ENCODE measurements at regions not wholly inside any gene's neighbourhood (a gene's known extent, or its start where the extent isn't known, plus 50 kb on each side); places are given as distances from the start of the nearest gene placed in this dataset.

DNA sequence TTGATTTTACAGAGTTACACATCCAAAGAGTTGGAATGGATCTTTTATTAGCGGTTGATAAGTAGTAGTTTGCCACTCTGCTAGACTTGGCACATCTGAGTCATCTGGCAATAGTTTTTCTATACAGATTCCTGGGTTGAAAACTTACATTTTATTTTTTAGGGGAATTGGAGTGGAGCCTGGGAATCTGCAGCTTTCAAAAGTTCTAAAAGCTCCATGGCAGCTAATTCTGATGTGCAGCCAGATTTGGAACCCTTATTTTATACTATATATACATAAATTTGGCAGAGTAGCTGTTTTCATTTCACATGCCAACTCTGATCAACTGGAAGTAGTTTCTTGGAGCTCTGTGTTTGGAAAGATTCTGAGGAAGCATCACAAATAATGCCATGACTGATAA, 715.5 kb downstream of the TLR4 start:
- no peak for DNase-seq (ENCODE audit: low read depth, low spot score)
- H3K4me1 ChIP-seq (ENCODE audit: insufficient read depth, insufficient read length): no peaks in the 10 kb centered on the region
- no peak overlapping the region for H3K9ac ChIP-seq (ENCODE audit: insufficient read length, low read depth)
- no peak overlapping the region for H3K4me3 ChIP-seq (ENCODE audit: insufficient read length, low read depth)
- H3K27me3 ChIP-seq (ENCODE audit: insufficient read depth, insufficient read length): no peaks in the 10 kb centered on the region
- TF ChIP-seq SUZ12 (IDR thresholded peaks at IDR 0.05; ENCODE audit: extremely low read depth, insufficient read depth, insufficient read length) (no peak), YY1 (IDR thresholded peaks at IDR 0.05; ENCODE audit: insufficient read depth, insufficient read length) (no peak), ZNF274 (IDR thresholded peaks at IDR 0.05; ENCODE audit: low read depth, low read length) (no peak)
- H3K36me3 ChIP-seq (ENCODE audit: insufficient read depth, insufficient read length, low read length): no peaks in the 10 kb centered on the region
- H3K9me3 ChIP-seq (ENCODE audit: insufficient read depth, low read length): no peaks in the 10 kb centered on the region

DNA sequence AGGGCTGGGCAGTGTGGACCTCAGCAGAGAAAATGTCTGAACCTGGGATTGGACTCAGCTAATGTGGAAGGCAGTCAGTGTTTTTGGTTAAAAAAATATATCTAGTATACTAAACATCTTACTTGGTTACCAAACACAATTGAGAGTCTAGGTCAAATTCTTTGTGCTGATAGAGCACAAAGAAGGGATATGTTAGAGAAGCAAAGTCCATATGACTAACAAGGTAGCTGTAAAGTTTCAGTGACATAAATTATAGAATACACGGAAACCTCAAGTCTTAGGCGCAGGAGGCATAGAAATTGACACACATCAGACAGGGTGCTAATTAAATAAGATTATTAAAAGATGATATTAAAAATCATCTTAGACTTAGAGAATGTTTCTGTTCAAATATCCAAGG, 718.3 kb downstream of the TLR4 start:
- DNase-seq (ENCODE audit: low read depth, low spot score): no peak
- H3K27me3 ChIP-seq (ENCODE audit: insufficient read depth, insufficient read length): no peaks in the 10 kb centered on the region
- H3K36me3 ChIP-seq (ENCODE audit: insufficient read depth, insufficient read length, low read length): no peaks in the 10 kb centered on the region
- TF ChIP-seq SUZ12 (IDR thresholded peaks at IDR 0.05; ENCODE audit: extremely low read depth, insufficient read depth, insufficient read length) (no peak), YY1 (IDR thresholded peaks at IDR 0.05; ENCODE audit: insufficient read depth, insufficient read length) (no peak), ZNF274 (IDR thresholded peaks at IDR 0.05; ENCODE audit: low read depth, low read length) (no peak)
- H3K9me3 ChIP-seq (ENCODE audit: insufficient read depth, low read length): no peaks in the 10 kb centered on the region
- H3K4me1 ChIP-seq (ENCODE audit: insufficient read depth, insufficient read length): no peaks in the 10 kb centered on the region
- no peak overlapping the region for H3K4me3 ChIP-seq (ENCODE audit: insufficient read length, low read depth)
- H3K9ac ChIP-seq (ENCODE audit: insufficient read length, low read depth): no peak overlapping the region

DNA sequence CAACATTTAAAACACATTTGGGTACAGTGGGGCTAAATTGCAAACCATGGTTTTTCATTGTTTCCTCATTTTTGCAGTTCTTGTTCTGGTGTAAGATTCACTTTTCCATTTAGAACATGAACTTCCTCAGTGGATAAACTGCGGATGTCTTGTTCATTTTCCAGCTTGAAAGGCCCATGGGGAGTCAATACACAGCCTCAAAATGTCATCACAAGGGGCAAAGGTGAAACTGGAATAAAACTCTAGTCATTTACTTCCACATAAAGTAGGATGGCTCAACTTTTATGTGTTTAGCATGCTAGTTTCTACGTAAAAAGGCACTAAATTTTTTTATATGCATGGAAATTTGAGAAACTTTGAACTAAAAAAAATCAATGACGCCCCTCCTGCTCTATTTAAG, 718.8 kb downstream of the TLR4 start:
- Histone ChIP-seq H3K4me1 (ENCODE audit: insufficient read depth, insufficient read length) (no peaks in the 10 kb centered on the region), H3K9ac (ENCODE audit: insufficient read length, low read depth) (no peak overlapping the region), H3K9me3 (ENCODE audit: insufficient read depth, low read length) (no peaks in the 10 kb centered on the region), H3K27me3 (ENCODE audit: insufficient read depth, insufficient read length) (no peaks in the 10 kb centered on the region), H3K36me3 (ENCODE audit: insufficient read depth, insufficient read length, low read length) (no peaks in the 10 kb centered on the region), H3K4me3 (ENCODE audit: insufficient read length, low read depth) (no peak overlapping the region)
- TF ChIP-seq YY1 (IDR thresholded peaks at IDR 0.05; ENCODE audit: insufficient read depth, insufficient read length) (no peak), ZNF274 (IDR thresholded peaks at IDR 0.05; ENCODE audit: low read depth, low read length) (no peak), SUZ12 (IDR thresholded peaks at IDR 0.05; ENCODE audit: extremely low read depth, insufficient read depth, insufficient read length) (no peak)
- DNase-seq (ENCODE audit: low read depth, low spot score): no peak

DNA sequence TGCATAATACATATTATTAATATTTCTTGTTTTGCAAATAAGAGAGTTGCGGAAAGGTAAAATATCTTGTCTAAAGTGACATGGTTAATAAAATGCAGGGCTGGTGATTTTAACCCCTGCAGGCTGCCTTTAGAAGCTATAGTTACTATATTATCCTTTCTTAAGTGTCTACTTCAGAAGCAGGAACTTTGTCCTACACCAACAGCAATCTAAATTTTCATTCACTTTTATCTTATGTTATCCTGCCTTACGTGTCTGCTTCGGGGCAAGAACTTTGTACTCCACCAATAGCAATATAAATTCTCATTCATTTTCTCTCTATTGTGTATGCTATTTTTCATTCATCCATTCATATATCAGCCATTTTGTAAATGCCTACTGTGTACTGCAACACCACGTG, 719.5 kb downstream of the TLR4 start:
- TF ChIP-seq SUZ12 (IDR thresholded peaks at IDR 0.05; ENCODE audit: extremely low read depth, insufficient read depth, insufficient read length) (no peak), ZNF274 (IDR thresholded peaks at IDR 0.05; ENCODE audit: low read depth, low read length) (no peak), YY1 (IDR thresholded peaks at IDR 0.05; ENCODE audit: insufficient read depth, insufficient read length) (no peak)

DNA sequence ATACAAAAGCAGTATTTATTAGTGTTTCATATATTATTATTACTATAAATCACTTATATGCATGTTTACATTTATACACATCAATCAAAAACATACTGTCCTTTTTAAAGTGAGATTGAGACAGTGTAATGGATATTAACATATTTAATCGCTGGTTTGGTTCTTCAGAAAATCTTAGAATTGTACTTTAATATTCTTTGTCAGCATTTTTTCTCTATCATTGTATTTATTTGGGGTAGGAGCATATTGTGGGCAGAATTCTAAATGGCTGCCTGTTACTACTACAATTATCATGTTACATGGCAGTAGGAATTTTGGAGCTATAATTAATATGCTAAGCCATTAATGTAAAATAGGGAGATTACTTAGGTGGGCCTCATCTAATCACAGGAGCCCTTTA, 722.6 kb downstream of the TLR4 start:
- Histone ChIP-seq H3K27me3 (ENCODE audit: insufficient read depth, insufficient read length) (no peaks in the 10 kb centered on the region), H3K4me3 (ENCODE audit: insufficient read length, low read depth) (no peak overlapping the region), H3K4me1 (ENCODE audit: insufficient read depth, insufficient read length) (no peaks in the 10 kb centered on the region), H3K9me3 (ENCODE audit: insufficient read depth, low read length) (no peaks in the 10 kb centered on the region), H3K36me3 (ENCODE audit: insufficient read depth, insufficient read length, low read length) (no peaks in the 10 kb centered on the region), H3K9ac (ENCODE audit: insufficient read length, low read depth) (no peak overlapping the region)
- TF ChIP-seq YY1 (IDR thresholded peaks at IDR 0.05; ENCODE audit: insufficient read depth, insufficient read length) (no peak), SUZ12 (IDR thresholded peaks at IDR 0.05; ENCODE audit: extremely low read depth, insufficient read depth, insufficient read length) (no peak), ZNF274 (IDR thresholded peaks at IDR 0.05; ENCODE audit: low read depth, low read length) (no peak)
- no peak for DNase-seq (ENCODE audit: low read depth, low spot score)

More for the DNA sequence above, 719.5 kb downstream of the TLR4 start:
- Histone ChIP-seq H3K36me3 (ENCODE audit: insufficient read depth, insufficient read length, low read length) (no peaks in the 10 kb centered on the region), H3K9me3 (ENCODE audit: insufficient read depth, low read length) (no peaks in the 10 kb centered on the region), H3K4me1 (ENCODE audit: insufficient read depth, insufficient read length) (no peaks in the 10 kb centered on the region), H3K4me3 (ENCODE audit: insufficient read length, low read depth) (no peak overlapping the region), H3K9ac (ENCODE audit: insufficient read length, low read depth) (no peak overlapping the region), H3K27me3 (ENCODE audit: insufficient read depth, insufficient read length) (no peaks in the 10 kb centered on the region)
- DNase-seq (ENCODE audit: low read depth, low spot score): no peak

DNA sequence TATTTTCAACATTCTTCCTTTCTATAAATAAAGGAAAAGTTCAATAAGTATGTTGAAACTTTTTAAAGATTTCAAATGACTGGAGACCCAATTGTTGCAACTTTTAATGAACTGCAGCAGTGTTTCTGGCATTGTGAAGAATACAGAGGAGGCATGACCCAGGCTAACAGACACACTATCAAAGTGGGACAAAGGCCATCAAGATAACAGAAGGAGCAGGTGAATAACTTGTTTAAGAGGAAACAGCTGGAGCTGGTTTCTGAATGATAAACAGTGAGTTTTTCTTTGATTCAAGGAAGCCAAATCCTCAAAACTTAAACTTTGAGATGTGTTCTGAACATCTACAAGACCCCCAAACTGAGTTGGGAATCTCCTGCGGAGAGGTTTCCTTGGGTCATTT, 734.6 kb downstream of the TLR4 start:
- no peak for DNase-seq (ENCODE audit: low read depth, low spot score)
- no peaks in the 10 kb centered on the region for H3K4me1 ChIP-seq (ENCODE audit: insufficient read depth, insufficient read length)
- H3K4me3 ChIP-seq (ENCODE audit: insufficient read length, low read depth): no peak overlapping the region
- H3K36me3 ChIP-seq (ENCODE audit: insufficient read depth, insufficient read length, low read length): no peaks in the 10 kb centered on the region
- no peaks in the 10 kb centered on the region for H3K27me3 ChIP-seq (ENCODE audit: insufficient read depth, insufficient read length)
- no peak overlapping the region for H3K9ac ChIP-seq (ENCODE audit: insufficient read length, low read depth)
- H3K9me3 ChIP-seq (ENCODE audit: insufficient read depth, low read length): no peaks in the 10 kb centered on the region
- no peak for TF ChIP-seq ZNF274 (IDR thresholded peaks at IDR 0.05; ENCODE audit: low read depth, low read length)
- no peak for TF ChIP-seq YY1 (IDR thresholded peaks at IDR 0.05; ENCODE audit: insufficient read depth, insufficient read length)
- TF ChIP-seq SUZ12 (IDR thresholded peaks at IDR 0.05; ENCODE audit: extremely low read depth, insufficient read depth, insufficient read length): no peak

DNA sequence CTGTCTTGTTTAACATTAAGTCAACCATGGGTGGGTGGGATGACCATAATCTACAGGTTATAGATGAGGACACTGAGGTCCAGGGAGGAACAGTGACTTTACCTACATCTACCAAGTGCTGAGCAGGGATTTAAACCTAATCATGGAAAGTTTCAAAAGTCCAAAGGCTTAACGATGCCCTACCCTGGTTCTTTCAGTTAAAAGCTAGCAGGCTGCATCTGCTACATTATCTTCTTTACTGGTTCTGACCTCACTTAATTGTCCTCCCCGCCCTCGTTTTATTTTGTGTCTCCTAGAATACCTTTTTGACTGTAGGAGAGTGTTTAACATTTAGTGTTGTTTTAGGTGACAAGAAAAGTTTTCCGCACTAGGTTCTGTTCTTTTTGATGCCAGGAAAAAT, 735.2 kb downstream of the TLR4 start:
- H3K27me3 ChIP-seq (ENCODE audit: insufficient read depth, insufficient read length): no peaks in the 10 kb centered on the region
- H3K9ac ChIP-seq (ENCODE audit: insufficient read length, low read depth): no peak overlapping the region
- no peak for DNase-seq (ENCODE audit: low read depth, low spot score)
- TF ChIP-seq SUZ12 (IDR thresholded peaks at IDR 0.05; ENCODE audit: extremely low read depth, insufficient read depth, insufficient read length): no peak
- TF ChIP-seq ZNF274 (IDR thresholded peaks at IDR 0.05; ENCODE audit: low read depth, low read length): no peak
- TF ChIP-seq YY1 (IDR thresholded peaks at IDR 0.05; ENCODE audit: insufficient read depth, insufficient read length): no peak
- H3K4me1 ChIP-seq (ENCODE audit: insufficient read depth, insufficient read length): no peaks in the 10 kb centered on the region
- no peaks in the 10 kb centered on the region for H3K9me3 ChIP-seq (ENCODE audit: insufficient read depth, low read length)
- no peak overlapping the region for H3K4me3 ChIP-seq (ENCODE audit: insufficient read length, low read depth)
- no peaks in the 10 kb centered on the region for H3K36me3 ChIP-seq (ENCODE audit: insufficient read depth, insufficient read length, low read length)

DNA sequence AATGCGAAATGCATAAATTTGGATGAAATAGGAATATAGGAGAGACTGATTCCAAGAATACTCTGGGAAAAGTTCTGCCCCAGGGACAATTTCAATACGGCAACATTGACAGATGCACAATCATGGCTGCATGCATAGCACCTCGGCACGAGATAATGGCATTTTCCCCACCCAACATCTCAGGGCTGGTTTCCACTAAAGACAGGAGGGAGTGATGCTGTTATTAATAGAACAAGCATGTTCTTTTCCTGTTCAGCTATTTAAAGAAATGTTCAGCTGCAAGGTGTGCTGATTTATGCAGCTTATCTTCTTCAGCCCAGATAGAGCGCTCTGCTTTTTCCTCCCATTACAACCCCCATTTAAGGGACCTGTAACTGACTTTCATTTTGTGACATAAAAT, 740.2 kb downstream of the TLR4 start:
- H3K4me1 ChIP-seq (ENCODE audit: insufficient read depth, insufficient read length): no peaks in the 10 kb centered on the region
- H3K9me3 ChIP-seq (ENCODE audit: insufficient read depth, low read length): no peaks in the 10 kb centered on the region
- H3K9ac ChIP-seq (ENCODE audit: insufficient read length, low read depth): no peak overlapping the region
- TF ChIP-seq SUZ12 (IDR thresholded peaks at IDR 0.05; ENCODE audit: extremely low read depth, insufficient read depth, insufficient read length): no peak
- TF ChIP-seq YY1 (IDR thresholded peaks at IDR 0.05; ENCODE audit: insufficient read depth, insufficient read length): no peak
- no peak for TF ChIP-seq ZNF274 (IDR thresholded peaks at IDR 0.05; ENCODE audit: low read depth, low read length)
- no peaks in the 10 kb centered on the region for H3K36me3 ChIP-seq (ENCODE audit: insufficient read depth, insufficient read length, low read length)
- no peak for DNase-seq (ENCODE audit: low read depth, low spot score)
- H3K27me3 ChIP-seq (ENCODE audit: insufficient read depth, insufficient read length): no peaks in the 10 kb centered on the region
- no peak overlapping the region for H3K4me3 ChIP-seq (ENCODE audit: insufficient read length, low read depth)
